Left ventricle myocardium superior (tissue), 1 donor: ENCODE measurements at regions not wholly inside any gene's neighbourhood (a gene's known extent, or its start where the extent isn't known, plus 50 kb on each side); places are given as distances from the start of the nearest gene placed in this dataset.

Experiments used
- ATAC-seq: fragments of 200-7000 bp; cut with Tn5 transposase; one replicate; pipeline ENCODE4 v1.9.1; 2020; ENCODE audit warnings: mild to moderate bottlenecking, moderate library complexity
- DNase-seq: peaks from one replicate; pipeline ENCODE4 v3.0.0-alpha.2; 2020
- intact Hi-C: fragments of 100-400 bp; cut with micrococcal nuclease; formaldehyde crosslinking; loops from one replicate; pipeline ENCODE4 v1.11.0; 2022
- donor health status: DM: no; HTN: yes; CAD: no; lungs with severe emphysema.

DNA sequence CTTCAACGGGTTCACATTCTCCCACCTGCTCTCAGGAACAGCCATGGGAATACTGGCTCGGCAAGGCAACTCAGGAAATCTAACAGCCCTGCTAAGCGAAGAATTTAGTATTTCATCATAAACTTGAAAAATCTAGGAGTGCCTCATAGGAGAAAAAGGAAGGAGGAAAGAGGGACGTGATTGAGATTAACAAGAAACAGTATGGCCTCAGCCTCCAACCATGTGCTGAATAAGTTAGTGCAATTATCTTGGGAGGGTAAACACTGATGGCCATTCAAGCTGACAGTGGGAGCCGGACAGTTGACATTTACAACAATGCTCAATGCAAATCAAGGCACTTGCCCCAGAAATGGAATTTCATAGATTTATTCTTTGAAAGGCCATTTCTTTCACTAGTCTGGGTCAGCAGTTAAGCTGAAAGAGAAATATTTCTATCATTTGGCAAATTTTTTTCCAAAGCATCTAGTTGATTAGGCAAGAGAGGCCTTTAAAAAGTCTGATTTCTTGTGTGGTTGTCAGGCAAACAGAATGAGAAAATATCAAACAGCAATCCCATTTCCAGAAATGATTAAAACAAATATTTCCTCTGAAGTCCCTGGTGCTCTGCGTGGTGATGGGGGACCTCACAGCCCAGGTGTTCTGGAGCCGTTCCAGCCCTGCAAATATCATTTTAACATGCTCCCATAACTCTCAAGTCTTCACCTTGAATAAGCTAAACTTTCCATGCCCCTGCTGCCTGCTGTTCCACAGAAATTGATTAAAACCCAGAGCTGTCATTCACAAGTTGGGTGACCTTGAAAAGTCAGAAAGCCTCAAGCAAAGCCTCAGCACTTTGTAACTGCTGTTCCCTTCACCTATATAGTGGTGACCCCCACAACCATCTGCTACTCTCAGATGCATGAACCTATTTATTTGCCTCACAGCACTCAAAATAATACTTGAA, 121.6 kb downstream of the PHLDA1 start:
- ATAC-seq = no peak
- intact Hi-C loops = no loop called here

DNA sequence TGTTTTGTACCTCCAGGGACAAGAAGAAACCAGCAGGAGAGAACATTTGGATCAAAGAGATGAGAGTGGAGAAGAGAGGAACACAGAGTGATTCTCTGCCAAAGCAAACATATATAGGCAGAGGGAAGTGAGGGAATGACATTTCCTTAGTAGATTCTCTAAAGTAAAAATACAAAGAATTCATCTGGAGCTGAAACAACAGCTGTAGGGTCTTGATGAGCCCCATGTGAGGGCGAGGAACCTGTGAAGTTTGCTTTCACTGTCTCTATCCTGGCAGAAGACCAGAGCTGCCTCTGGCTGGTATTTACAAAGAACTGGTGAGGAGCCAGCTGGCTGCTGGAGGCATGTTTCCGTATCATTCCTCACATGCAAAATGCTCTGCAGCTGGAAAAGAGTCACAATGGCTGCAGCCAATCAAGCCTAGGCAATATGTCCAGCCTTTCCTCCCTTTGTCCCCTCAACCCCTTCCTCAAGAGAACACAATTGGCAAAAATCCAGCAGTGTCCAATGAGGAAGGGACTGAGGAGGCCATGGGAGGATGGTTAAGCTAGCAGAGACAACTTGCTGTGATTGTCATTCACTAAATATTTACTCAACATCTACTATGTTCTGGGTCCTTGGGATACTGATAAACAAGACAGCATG, 122.5 kb downstream of the PHLDA1 start:
- ATAC-seq (peak; percentile 80), DNase-seq (peak; percentile 86)
- intact Hi-C loops = no loop called here

More for the DNA sequence above, 121.6 kb downstream of the PHLDA1 start:
- no peak for DNase-seq

DNA sequence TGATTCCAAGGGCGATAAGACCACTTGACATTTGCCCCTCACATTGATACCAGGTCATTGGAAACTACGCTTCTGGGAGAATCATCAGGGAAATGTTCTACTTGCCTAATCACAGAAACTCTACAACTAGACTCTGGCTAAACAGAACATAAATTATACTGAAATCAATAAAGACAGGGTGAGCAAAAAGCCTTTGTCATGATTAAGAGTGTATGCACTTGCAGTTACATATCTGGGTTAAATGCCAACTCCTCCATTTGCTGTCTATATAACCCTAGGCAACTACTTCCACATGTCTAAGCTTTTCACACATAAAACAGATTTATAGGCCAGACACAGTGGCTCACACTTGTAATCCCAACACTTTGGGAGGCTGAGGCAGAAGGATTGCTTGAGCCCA, 125.7 kb downstream of the PHLDA1 start:
- no peak for DNase-seq
- intact Hi-C loops = no loop called here
- ATAC-seq = no peak

DNA sequence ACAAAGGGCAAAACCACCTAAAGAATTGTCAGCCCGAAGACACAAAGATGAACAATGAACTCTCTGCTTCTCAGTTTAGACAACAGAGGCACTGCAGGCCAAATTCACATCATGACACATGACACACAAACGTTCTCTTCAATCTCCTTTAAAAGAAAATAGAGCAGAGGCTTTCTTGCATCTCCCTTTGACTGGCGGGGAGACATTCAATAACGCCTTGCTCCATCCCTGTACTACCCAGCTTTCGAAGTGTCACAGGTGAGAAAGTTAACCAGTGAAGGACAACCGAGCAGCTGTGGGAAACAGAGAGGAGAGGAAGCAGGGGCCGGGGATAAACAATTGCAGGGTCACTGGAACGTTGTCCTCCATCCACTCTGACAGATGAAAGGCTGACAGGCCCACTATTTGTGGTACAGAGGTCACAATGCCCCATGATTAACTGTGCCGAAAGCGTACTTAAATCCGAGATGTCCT, 130.8 kb downstream of the PHLDA1 start:
- no peak for DNase-seq
- intact Hi-C loops = no loop called here
- ATAC-seq = no peak

DNA sequence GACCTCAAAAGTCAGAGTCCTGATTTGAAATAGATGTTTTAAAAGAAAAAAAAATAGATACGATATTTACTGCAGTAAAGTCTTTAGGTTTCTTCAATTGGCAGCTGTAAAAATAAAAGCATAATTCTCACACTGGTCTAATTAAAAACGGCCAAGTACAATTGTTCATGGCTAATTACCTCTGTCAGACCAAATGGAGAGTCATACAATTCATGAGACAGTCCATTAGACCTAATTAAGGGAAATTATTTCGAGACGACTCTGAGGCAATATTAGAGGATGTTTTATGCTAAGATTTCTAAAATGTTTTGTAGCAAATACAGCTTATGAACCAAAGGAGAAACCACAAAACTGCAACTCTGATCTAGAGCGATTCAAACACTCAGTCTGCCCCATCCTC, 131.3 kb downstream of the PHLDA1 start:
- ATAC-seq = no peak
- DNase-seq = no peak
- intact Hi-C loops = no loop called here

DNA sequence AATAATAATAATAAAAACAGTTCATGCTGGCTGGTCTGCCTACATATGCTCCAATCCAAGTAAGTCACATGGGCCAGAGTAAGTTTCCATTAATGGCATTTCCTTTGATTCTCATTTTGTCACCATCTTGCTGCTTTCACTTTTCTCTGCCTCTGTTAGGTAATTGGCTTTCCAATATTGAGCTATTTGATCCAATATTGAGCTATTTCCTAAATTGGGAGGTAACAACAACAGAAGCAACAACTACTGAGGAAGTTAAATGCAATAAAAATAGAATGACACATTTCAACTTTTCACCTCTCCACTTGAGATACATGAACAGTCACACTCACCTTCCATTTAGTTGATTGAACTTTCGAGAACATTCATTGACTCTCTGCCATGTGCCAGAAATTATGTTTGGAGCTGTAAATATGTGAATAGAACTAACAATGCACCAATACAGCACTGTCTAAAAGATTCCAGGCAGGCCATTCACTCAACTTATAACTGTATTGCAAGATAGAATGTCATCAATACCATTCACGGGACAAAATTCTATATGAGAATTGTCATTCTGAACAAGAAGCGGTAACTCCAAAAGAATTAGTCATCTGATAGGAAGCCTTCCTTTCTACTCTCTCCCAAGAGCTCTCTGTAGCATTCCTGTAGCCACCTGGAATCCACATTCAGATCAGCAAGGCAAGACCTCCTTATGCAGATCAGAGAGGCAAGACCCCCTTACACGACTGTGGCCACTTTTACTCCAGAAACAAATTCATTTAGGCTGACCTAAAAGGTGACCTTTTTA, 136.4 kb downstream of the PHLDA1 start:
- intact Hi-C loops = no loop called here
- ATAC-seq (no peak), DNase-seq (no peak)

DNA sequence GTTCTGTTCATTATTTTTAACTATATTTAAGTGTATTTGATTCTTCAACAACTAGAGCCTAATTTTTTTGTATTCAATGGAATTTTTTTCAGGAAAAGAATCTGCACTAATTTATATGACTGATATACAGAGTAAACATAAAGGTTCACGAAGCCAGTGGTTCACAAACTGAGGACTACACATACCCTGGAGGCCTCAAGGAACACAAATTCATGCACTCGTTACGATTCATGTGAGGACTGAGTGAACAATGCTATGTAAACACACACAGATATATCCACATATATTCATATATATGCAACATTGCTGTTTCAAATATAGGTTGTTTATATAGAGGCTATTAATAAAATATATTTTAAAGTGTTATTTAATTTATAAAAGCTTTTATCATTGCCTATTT, 137.8 kb downstream of the PHLDA1 start:
- ATAC-seq = no peak
- intact Hi-C loops = no loop called here
- DNase-seq = no peak

DNA sequence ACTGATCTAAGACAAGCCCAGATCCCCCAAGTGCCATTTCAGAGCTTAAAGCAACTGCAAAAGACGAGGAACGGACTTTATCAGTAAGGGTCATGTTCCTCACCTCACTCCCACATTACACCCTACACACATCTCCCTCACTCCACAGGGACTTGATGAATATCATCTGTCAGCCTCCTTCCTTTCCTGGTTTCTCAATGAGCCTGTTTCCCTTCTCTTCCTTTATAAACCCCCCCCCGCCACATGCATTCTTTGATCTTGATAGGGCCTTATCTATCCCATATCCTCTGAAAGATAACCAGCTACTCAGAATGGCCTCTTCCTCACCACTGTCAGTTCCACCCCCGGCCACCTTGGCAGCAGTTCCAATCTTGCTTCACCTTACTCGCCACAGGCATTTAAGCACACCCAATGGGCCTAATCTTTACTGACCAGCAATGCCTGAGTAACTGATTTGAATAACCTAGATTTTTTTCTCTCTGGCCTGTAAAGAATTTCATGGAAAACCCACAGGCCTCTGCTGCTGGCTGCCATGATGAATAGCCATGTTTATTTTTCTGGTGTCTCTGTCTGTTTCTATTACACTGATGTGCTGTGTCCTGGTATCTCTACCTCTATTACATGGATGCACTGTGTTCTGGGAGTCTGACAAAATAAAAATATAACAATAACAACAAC, 138.7 kb downstream of the PHLDA1 start:
- DNase-seq (no peak), ATAC-seq (no peak)
- intact Hi-C loops = no loop called here

DNA sequence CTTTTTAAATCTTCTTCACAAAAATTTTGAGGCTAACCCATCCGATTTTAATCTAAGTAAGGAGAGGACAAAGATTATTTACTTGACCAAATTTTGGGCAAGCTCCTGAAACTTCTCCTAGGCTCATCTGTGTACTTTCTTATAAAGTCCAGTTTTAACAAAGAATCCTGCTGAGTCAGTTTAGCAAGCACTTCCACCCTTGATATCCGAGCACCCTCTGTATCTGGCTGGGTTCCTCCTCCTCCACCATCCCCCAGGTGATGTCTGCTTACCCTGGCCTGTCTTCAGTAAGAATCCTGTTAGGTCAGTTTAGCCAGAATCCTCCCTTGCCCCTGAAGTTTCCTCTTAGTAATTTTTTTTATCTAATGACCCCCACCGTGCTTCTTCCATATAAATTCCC, 140.5 kb downstream of the PHLDA1 start:
- DNase-seq (no peak), ATAC-seq (no peak)
- intact Hi-C loops = no loop called here

DNA sequence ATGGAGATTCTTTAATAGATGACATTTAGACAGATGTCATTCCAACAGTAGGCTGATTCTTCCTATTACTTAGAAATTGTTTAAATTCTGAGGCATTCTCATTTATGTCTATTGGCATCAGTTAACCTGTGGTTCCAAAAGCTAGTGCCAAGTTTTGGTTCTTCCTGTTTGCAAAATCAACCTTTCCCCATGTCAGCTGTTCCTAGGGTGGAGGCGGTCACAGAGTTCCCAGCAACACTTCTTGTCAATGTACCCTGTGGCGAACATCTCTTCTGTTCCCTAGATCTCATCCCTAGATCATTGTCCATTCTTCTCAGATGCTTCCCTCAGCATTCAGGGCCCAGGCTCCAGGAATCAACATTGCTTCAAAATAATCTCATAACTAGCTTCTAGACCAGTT, 140.9 kb downstream of the PHLDA1 start:
- intact Hi-C loops = no loop called here
- ATAC-seq (no peak), DNase-seq (no peak)

DNA sequence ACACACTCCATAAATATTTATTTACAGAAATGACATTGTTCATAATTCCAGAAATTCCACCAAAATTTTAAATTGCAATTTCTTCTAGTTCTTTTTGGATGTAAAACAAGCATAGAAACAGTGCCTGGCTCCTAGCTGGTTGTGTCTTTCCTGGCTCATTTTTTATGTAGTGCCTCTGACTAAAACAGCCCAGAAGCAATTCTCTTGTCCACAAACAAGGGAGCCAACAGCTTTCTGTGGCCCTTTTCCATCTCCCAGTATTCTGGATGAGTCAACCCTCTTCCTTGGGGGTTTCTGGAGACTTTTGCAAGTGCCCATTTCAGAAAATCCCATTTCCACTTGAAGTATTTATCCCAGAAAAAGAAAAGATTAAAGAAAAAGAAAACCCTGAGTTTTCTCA, 141.4 kb downstream of the PHLDA1 start:
- intact Hi-C loops = no loop called here
- ATAC-seq (peak; percentile 26), DNase-seq (no peak)

DNA sequence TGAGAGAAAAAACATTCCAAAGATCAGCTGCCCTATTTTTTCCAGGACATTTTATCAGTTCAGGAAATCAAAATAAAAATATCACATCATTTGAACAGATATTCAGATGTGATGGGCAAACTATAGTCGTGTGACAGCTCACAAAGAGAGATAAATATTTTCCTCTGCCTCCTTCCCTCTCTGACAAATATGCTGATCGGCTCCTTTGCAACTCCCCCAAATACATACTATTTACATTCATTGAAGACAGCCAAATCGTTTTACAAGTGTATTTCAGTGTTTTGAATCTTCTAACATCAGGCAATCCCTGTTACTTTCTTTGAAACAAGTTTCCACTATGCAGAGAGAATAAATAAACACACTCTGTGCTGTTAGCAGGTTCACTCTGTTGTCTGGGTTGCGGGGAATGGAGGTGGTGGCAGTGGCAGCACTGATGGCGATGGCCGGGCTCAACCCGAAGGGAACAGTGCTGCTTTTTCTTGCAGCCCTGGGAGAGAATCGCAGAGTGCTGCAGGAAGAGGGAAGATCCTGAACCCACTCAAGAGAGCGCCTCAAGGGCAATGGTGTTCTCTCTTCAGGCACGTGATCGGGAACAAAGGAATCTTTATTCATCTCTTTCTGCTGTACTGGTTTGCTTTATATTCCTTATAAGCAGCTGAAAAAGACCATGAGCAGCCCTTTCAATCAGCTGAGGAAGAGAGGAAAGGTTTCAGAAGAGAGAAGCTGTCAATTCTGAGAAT, 142.5 kb downstream of the PHLDA1 start:
- ATAC-seq (no peak), DNase-seq (no peak)
- intact Hi-C loops = loop anchor here (10.0 kb wide), 1 partner anchor 784 kb away; no protein-coding TSS in a partner anchor

DNA sequence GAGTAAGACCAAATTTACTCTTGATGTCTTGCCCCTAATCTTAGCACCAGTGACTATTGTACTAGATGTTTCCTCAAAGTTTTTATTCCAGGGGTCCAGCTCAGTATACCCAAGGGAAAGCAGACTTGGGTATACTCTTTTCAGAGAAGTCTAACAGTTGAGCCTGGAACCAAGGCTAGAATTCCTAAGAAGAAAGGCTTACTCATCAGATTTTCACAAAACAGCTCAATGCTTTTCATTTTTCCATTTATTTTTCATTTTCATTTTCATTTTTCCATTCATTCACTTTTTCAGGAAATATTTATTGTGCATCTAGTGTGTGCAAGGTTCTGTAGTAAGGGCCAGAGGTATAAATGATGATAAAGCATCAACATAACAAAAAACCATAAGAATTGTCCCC, 143.2 kb downstream of the PHLDA1 start:
- DNase-seq = no peak
- ATAC-seq = no peak
- intact Hi-C loops = loop anchor here (10.0 kb wide), 1 partner anchor 784 kb away; no protein-coding TSS in a partner anchor

DNA sequence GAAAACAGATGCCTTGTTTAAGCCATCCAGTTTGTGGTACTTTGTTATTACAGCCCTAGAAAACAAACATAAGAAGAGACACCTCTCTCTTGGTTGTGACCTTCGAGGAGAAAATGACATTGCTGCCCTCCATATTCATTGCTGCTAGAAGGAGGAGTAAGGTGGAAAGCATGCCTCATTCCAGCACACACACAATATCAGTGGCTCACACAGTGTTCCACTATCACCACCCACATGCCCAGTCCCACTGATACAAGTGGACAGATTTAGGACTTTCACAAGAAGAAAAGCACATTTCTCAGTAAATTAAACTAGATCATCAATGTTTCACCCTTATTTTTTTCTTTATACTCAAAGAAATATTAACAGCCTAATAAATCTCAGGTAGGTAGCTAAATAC, 143.6 kb downstream of the PHLDA1 start:
- no peak for ATAC-seq
- intact Hi-C loops = loop anchor here (10.0 kb wide), 1 partner anchor 783 kb away; no protein-coding TSS in a partner anchor

DNA sequence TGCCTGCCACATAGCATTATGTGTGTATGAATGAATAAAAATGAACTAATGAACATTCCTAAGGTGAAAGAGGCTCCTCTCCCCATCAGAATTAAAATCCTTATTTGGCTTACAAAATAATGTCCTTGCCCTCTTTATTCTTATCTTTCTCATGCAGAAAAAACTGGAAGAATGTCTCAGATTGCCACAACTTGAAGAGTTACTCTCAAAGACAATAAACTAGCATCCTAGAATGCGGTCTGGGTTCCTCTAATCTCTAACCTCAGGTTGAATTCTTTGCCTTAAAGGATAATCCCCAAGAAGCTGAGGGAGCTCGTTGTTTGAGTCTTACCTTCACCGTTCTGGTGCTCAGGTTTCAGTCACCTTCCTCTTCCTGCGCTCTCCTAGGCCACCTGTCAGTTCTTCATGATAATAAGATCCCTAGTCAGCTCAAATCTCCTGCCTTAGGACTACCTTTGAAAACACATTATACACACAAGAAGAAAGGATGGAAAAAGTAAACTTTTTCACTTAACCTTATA, 147.1 kb downstream of the PHLDA1 start:
- DNase-seq = no peak
- no peak for ATAC-seq
- intact Hi-C loops = loop anchor here (10.0 kb wide), 1 partner anchor 780 kb away; no protein-coding TSS in a partner anchor

More for the DNA sequence above, 143.6 kb downstream of the PHLDA1 start:
- DNase-seq = no peak

DNA sequence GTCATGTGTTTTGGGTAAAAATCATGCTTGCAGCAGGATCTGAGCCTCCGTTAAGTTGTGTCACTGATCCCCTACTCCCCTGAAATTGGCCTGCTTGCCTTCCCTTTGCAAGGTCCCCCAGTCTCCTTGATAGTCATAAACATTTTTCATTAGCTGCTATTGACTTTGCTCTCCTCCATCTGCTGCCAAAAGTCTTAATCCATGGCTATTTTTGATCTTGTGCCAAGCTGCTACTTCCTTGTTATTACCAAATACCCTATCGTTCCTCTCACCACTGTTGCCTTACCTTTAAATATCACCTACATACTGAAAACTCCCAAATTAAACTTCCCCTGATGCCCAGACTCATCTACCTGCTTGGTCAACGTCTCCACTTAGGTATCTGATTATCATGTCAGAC, 148.3 kb downstream of the PHLDA1 start:
- intact Hi-C loops = loop anchor here (10.0 kb wide), 1 partner anchor 778 kb away; no protein-coding TSS in a partner anchor
- DNase-seq (no peak), ATAC-seq (no peak)

DNA sequence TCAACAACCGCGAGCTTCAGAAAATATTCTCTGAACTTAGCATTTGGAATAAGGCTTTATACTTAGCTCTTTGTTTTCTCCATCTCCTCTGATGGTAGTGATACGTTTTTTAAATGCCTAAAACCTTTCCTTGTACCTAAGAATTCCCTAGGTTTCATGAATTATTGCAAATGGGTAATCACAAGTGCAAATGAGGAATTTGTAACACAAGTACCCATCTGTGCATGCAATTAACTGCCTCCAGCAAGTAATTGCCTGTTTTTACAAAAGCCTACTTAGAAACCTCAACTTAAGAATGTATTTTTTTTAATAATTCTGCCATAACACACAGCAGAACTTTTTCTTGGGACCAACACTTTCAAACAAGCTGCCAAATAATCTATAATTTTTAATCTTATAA, 149.2 kb downstream of the PHLDA1 start:
- DNase-seq = no peak
- intact Hi-C loops = loop anchor here (10.0 kb wide), 1 partner anchor 778 kb away; no protein-coding TSS in a partner anchor
- ATAC-seq = no peak

DNA sequence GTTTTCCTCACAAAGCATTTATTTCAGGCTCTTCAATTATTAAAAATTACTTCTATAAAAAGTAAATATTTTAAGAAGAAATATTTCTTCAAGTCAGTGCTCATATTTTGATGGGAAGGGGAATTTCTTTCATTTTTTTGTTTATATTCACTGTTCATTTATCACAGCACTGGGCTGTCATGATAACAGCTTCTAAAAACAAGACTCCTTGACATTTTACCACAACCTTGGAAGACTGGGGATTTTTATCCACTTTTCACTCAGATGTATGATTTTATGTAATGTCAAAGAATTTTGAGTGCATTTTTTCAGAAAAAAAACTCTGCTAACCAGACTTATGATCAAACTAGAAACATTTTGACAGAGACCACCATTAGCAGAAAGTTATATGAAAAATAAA, 149.7 kb downstream of the PHLDA1 start:
- DNase-seq (no peak), ATAC-seq (no peak)
- intact Hi-C loops = loop anchor here (10.0 kb wide), 1 partner anchor 777 kb away; no protein-coding TSS in a partner anchor
